ENCODE measurements at regions not wholly inside any gene's neighbourhood (a gene's known extent, or its start where the extent isn't known, plus 50 kb on each side); places are given as distances from the start of the nearest gene placed in this dataset.

DNA sequence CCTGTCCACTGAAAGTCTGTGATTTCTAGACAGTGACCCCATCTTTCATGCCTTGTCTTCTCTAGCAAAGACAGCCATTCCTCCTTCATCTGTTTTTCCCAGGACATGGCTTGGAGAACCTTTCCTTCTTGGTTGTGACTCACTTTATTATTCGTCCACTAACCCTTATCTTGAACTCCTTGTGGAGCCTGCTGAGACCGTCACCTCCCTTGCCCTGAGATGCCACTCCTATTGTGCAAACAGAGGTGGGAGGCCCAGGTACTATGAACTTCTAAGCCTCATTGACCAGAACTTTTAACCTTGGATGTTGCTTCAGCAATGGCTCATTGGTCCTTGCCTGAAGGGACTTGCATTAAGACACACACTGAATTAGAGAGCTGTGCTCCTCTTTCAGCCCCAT lies 117.5 kb downstream of the FOXD2 start:
- Histone ChIP-seq H3K4me1 (ENCODE audit: insufficient read depth, low read length) (no peaks in the 10 kb centered on the region), H3K4me3 (ENCODE audit: low read length in 2 of 2) (no peak overlapping the region), H3K27me3 (ENCODE audit: insufficient read depth, low read length) (no peaks in the 10 kb centered on the region), H3K27ac (ENCODE audit: low read depth, low read length) (no peak overlapping the region), H3K36me3 (ENCODE audit: insufficient read depth, low read length) (no peaks in the 10 kb centered on the region), H3K9me3 (ENCODE audit: control insufficient read depth in 1 of 2, low read length in 2 of 2) (no peaks in the 10 kb centered on the region)
- Mint-ChIP-seq H3K36me3 (no peaks in the 10 kb centered on the region), H3K4me1 (no peaks in the 10 kb centered on the region), H3K27me3 (peaks cover 10 to 22% of the 10 kb centered on the region in 2 donors), H3K4me3 (no peak overlapping the region), H3K9me3 (no peaks in the 10 kb centered on the region), H3K27ac (no peak overlapping the region)
- intact Hi-C loops (cut with micrococcal nuclease): no loop called here
- DNase-seq: no peak
- ChIA-PET CTCF (ENCODE audit: partially characterized antibody) (no interaction called here), POLR2A (ENCODE audit: partially characterized antibody) (no interaction called here)

GRCh38 chr1:47555841-47556560 lies 118.2 kb downstream of the FOXD2 start:
- no peaks in the 10 kb centered on the region for H3K36me3 Mint-ChIP-seq
- H3K27me3 Mint-ChIP-seq: peaks cover 10 to 24% of the 10 kb centered on the region in 2 donors
- no peaks in the 10 kb centered on the region for H3K9me3 Mint-ChIP-seq
- no peaks in the 10 kb centered on the region for H3K4me1 Mint-ChIP-seq
- DNase-seq: no peak
- intact Hi-C loops (cut with micrococcal nuclease): no loop called here
- Histone ChIP-seq H3K4me1 (ENCODE audit: insufficient read depth, low read length) (no peaks in the 10 kb centered on the region), H3K27ac (ENCODE audit: low read depth, low read length) (no peak overlapping the region), H3K9me3 (ENCODE audit: control insufficient read depth in 1 of 2, low read length in 2 of 2) (no peaks in the 10 kb centered on the region), H3K36me3 (ENCODE audit: insufficient read depth, low read length) (no peaks in the 10 kb centered on the region), H3K27me3 (ENCODE audit: insufficient read depth, low read length) (no peaks in the 10 kb centered on the region), H3K4me3 (ENCODE audit: low read length in 2 of 2) (no peak overlapping the region)
- ChIA-PET POLR2A (ENCODE audit: partially characterized antibody) (no interaction called here), CTCF (ENCODE audit: partially characterized antibody) (no interaction called here)
- H3K27ac Mint-ChIP-seq: no peak overlapping the region
- H3K4me3 Mint-ChIP-seq: no peak overlapping the region

DNA sequence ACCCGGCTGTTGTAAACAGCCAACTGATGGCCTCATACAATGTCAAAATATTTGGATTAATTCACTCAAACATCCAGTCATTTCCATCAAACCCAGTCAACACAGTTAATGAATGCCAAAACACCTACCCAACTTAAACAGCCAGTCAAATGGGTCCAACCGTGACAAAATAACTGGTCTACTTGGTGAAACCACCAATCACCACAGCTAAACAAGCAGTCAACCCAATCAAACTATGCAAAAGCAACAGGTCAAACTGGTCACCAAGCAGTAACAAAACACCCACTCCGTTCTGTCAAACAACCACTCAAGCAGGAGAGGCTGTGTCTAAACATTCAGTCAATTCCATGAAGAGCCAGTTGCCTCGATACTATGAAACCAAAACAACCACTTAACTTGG lies 119.2 kb downstream of the FOXD2 start:
- Mint-ChIP-seq H3K27me3 (peaks cover 9 to 22% of the 10 kb centered on the region in 2 donors), H3K36me3 (no peaks in the 10 kb centered on the region), H3K9me3 (no peaks in the 10 kb centered on the region), H3K27ac (no peak overlapping the region), H3K4me3 (no peak overlapping the region), H3K4me1 (no peaks in the 10 kb centered on the region)
- Histone ChIP-seq H3K9me3 (ENCODE audit: control insufficient read depth in 1 of 2, low read length in 2 of 2) (no peaks in the 10 kb centered on the region), H3K27ac (ENCODE audit: low read depth, low read length) (no peak overlapping the region), H3K27me3 (ENCODE audit: insufficient read depth, low read length) (no peaks in the 10 kb centered on the region), H3K4me3 (ENCODE audit: low read length in 2 of 2) (no peak overlapping the region), H3K36me3 (ENCODE audit: insufficient read depth, low read length) (no peaks in the 10 kb centered on the region), H3K4me1 (ENCODE audit: insufficient read depth, low read length) (no peaks in the 10 kb centered on the region)
- DNase-seq: no peak
- ChIA-PET POLR2A (ENCODE audit: partially characterized antibody) (no interaction called here), CTCF (ENCODE audit: partially characterized antibody) (no interaction called here)
- intact Hi-C loops (cut with micrococcal nuclease): no loop called here

- no peak for DNase-seq
- no peak overlapping the region for H3K27ac ChIP-seq (ENCODE audit: low read depth, low read length)
- H3K36me3 ChIP-seq (ENCODE audit: insufficient read depth, low read length): no peaks in the 10 kb centered on the region
- no peak overlapping the region for H3K4me3 Mint-ChIP-seq
- H3K4me3 ChIP-seq (ENCODE audit: low read length in 2 of 2): no peak overlapping the region
- H3K4me1 Mint-ChIP-seq: peaks cover 0 to 1% (median 0%) of the 10 kb centered on the region in 4 donors
- no peaks in the 10 kb centered on the region for H3K4me1 ChIP-seq (ENCODE audit: insufficient read depth, low read length)
- H3K9me3 Mint-ChIP-seq: no peaks in the 10 kb centered on the region
- ChIA-PET CTCF (ENCODE audit: partially characterized antibody) (no interaction called here), POLR2A (ENCODE audit: partially characterized antibody) (no interaction called here)
- H3K9me3 ChIP-seq (ENCODE audit: control insufficient read depth in 1 of 2, low read length in 2 of 2): no peaks in the 10 kb centered on the region
- H3K27ac Mint-ChIP-seq: no peak overlapping the region
- intact Hi-C loops (cut with micrococcal nuclease): no loop called here
- H3K27me3 ChIP-seq (ENCODE audit: insufficient read depth, low read length): no peaks in the 10 kb centered on the region
- H3K27me3 Mint-ChIP-seq: peaks cover 1 to 18% of the 10 kb centered on the region in 2 donors
- H3K36me3 Mint-ChIP-seq: no peaks in the 10 kb centered on the region
Measured at GRCh38 chr1:47558601-47559593, 121.1 kb downstream of the FOXD2 start.

DNA sequence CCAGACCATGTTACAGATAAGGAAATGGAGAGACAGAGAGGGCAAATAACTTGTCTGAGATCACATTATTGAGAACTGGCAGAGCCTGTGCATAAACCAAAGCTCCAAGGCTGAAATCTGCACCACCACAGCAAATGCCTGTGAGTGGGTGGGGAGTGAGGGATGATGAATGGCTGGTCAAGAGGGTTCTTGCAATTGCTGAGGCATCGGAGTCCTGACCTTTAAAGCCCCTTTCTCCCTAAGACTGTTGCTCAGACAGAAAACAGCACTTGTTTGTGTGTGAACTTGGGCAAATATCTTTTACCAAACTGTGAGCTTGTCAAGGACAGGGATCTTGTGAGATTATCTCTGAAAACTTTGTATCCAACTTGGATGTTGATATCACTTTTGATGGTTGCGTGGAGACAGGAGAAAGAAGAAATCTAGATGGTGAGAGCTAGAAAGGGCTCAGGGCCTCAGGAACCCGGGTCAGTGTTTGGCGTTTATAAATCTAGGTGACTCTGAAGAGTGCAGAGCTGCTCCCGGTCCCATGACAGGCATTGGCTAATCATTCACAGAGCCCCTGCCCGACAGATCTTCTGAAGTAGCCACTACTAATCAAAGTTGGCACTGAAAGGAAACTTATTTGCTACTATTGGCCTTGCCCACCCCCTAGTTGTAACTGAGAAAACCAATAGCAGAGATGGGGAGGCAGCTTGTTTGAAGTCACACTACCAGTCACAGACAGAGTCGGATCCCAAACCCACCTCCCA lies 122.3 kb downstream of the FOXD2 start:
- no peak for DNase-seq
- H3K27me3 Mint-ChIP-seq: peaks cover 1 to 24% of the 10 kb centered on the region in 2 donors
- Histone ChIP-seq H3K9me3 (ENCODE audit: control insufficient read depth in 1 of 2, low read length in 2 of 2) (no peaks in the 10 kb centered on the region), H3K36me3 (ENCODE audit: insufficient read depth, low read length) (no peaks in the 10 kb centered on the region), H3K4me1 (ENCODE audit: insufficient read depth, low read length) (no peaks in the 10 kb centered on the region), H3K27me3 (ENCODE audit: insufficient read depth, low read length) (no peaks in the 10 kb centered on the region), H3K4me3 (ENCODE audit: low read length in 2 of 2) (no peak overlapping the region), H3K27ac (ENCODE audit: low read depth, low read length) (no peak overlapping the region)
- CTCF ChIA-PET (ENCODE audit: partially characterized antibody): no interaction called here
- H3K9me3 Mint-ChIP-seq: no peaks in the 10 kb centered on the region
- H3K27ac Mint-ChIP-seq: no peak overlapping the region
- H3K4me1 Mint-ChIP-seq: peaks cover 0 to 1% (median 0%) of the 10 kb centered on the region in 4 donors
- POLR2A ChIA-PET (ENCODE audit: partially characterized antibody): no interaction called here
- H3K36me3 Mint-ChIP-seq: no peaks in the 10 kb centered on the region
- H3K4me3 Mint-ChIP-seq: no peak overlapping the region
- intact Hi-C loops (cut with micrococcal nuclease): no loop called here

DNA sequence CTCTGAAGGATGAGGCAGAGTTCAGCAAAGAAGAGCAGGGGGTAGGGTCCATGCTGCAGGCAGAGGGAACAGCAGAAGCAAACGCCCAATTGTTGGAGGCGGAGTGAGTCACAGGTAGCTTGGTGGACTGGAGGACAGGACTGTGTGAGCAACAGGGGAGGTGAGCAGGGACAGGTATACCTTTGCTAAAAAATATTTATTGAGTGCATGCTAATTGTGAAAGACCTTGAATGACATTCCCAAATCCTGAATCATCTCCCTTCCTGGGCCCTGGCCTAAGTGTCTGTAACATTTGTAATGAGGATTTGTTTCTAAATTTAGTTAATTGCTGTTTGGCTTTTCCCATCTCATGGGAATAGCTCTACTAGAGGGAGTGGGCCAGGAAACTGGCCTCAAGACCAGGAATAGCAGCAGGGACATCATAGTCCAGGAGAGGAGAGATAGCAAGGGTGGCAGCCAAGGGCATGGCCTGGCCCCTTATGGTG lies 123.7 kb downstream of the FOXD2 start:
- Mint-ChIP-seq H3K27ac (peak overlapping the region in 1 of 7 donors; percentile 37), H3K9me3 (no peaks in the 10 kb centered on the region), H3K4me3 (no peak overlapping the region), H3K4me1 (peaks cover 0 to 1% (median 0%) of the 10 kb centered on the region in 4 donors), H3K27me3 (peaks cover 1 to 22% of the 10 kb centered on the region in 2 donors), H3K36me3 (no peaks in the 10 kb centered on the region)
- ChIA-PET POLR2A (ENCODE audit: partially characterized antibody) (no interaction called here), CTCF (ENCODE audit: partially characterized antibody) (no interaction called here)
- no peaks in the 10 kb centered on the region for H3K4me1 ChIP-seq (ENCODE audit: insufficient read depth, low read length)
- H3K36me3 ChIP-seq (ENCODE audit: insufficient read depth, low read length): no peaks in the 10 kb centered on the region
- H3K27me3 ChIP-seq (ENCODE audit: insufficient read depth, low read length): no peaks in the 10 kb centered on the region
- H3K27ac ChIP-seq (ENCODE audit: low read depth, low read length): no peak overlapping the region
- no peaks in the 10 kb centered on the region for H3K9me3 ChIP-seq (ENCODE audit: control insufficient read depth in 1 of 2, low read length in 2 of 2)
- intact Hi-C loops (cut with micrococcal nuclease): no loop called here
- DNase-seq: no peak
- no peak overlapping the region for H3K4me3 ChIP-seq (ENCODE audit: low read length in 2 of 2)

- peaks cover 0 to 1% (median 0%) of the 10 kb centered on the region in 4 donors for H3K4me1 Mint-ChIP-seq
- CTCF ChIA-PET (ENCODE audit: partially characterized antibody): no interaction called here
- intact Hi-C loops (cut with micrococcal nuclease): no loop called here
- Histone ChIP-seq H3K4me3 (ENCODE audit: low read length in 2 of 2) (no peak overlapping the region), H3K27ac (ENCODE audit: low read depth, low read length) (no peak overlapping the region), H3K4me1 (ENCODE audit: insufficient read depth, low read length) (no peaks in the 10 kb centered on the region), H3K27me3 (ENCODE audit: insufficient read depth, low read length) (no peaks in the 10 kb centered on the region), H3K9me3 (ENCODE audit: control insufficient read depth in 1 of 2, low read length in 2 of 2) (no peaks in the 10 kb centered on the region), H3K36me3 (ENCODE audit: insufficient read depth, low read length) (no peaks in the 10 kb centered on the region)
- no peak overlapping the region for H3K4me3 Mint-ChIP-seq
- peaks cover 1 to 17% of the 10 kb centered on the region in 2 donors for H3K27me3 Mint-ChIP-seq
- H3K9me3 Mint-ChIP-seq: no peaks in the 10 kb centered on the region
- POLR2A ChIA-PET (ENCODE audit: partially characterized antibody): no interaction called here
- no peaks in the 10 kb centered on the region for H3K36me3 Mint-ChIP-seq
- H3K27ac Mint-ChIP-seq: no peak overlapping the region
- DNase-seq: no peak
Measured at GRCh38 chr1:47562147-47562546, 124.3 kb downstream of the FOXD2 start.

All from CD4-positive, alpha-beta memory T cell (primary cell).